T-helper 2 cell treated with Interferon-gamma antibody and Interleukin-4, amounts not matched to agents 5 μg/mL and 100 μg/mL, for 36 hours (primary cell): ENCODE measurements at regions not wholly inside any gene's neighbourhood (a gene's known extent, or its start where the extent isn't known, plus 50 kb on each side); places are given as distances from the start of the nearest gene placed in this dataset.

Experiments used
- DNase-seq: peaks from one replicate; pipeline ENCODE4 v3.0.0; 2021; ENCODE audit warnings: low spot score
- H3K27ac Mint-ChIP-seq: one replicate; pipeline ENCODE4 v1.8.0; 2021; ENCODE audit warnings: mild to moderate bottlenecking, mixed read lengths
- H3K27me3 Mint-ChIP-seq: one replicate; pipeline ENCODE4 v1.8.0; 2021; ENCODE audit warnings: low read depth, mixed read lengths
- H3K36me3 Mint-ChIP-seq: one replicate; pipeline ENCODE4 v1.8.0; 2021; ENCODE audit warnings: low read depth, mixed read lengths
- H3K4me1 Mint-ChIP-seq: one replicate; pipeline ENCODE4 v1.8.0; 2021; ENCODE audit warnings: low read depth, mixed read lengths
- H3K4me3 Mint-ChIP-seq: one replicate; pipeline ENCODE4 v1.8.0; 2022; ENCODE audit warnings: mild to moderate bottlenecking, moderate library complexity, mixed read lengths
- H3K9me3 Mint-ChIP-seq: one replicate; pipeline ENCODE4 v1.8.0; 2021; ENCODE audit warnings: mixed read lengths

DNA sequence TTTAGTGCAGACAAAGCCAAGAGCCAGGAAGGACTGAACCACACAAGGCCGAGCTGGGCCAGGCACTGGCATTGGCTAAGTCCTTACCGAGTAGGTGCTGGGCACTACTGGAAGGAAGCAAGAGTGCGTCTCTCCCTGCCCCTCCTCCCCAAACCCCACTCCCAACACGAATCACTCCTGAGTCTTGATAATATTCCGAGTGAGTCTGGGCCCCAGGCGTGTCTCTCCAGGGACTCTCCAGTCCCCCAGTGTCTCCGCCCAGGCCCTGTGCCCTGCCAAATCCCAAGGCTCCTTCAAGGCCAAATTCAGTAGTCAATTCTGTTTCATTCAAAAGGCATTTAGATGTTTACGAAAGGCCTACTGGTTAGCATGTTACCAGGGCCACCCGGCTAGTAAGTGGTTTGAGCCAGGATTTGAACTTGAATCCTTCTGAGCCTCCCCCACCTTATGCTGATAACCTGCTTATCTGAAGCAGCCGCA lies 82.8 kb downstream of the GLI2 start:
- no peak for DNase-seq
- no peaks in the 10 kb centered on the region for H3K27me3 Mint-ChIP-seq
- H3K36me3 Mint-ChIP-seq, result no peaks in the 10 kb centered on the region
- H3K27ac Mint-ChIP-seq, result no peak overlapping the region
- no peaks in the 10 kb centered on the region for H3K4me1 Mint-ChIP-seq
- no peaks in the 10 kb centered on the region for H3K9me3 Mint-ChIP-seq
- H3K4me3 Mint-ChIP-seq, result no peak overlapping the region

DNA sequence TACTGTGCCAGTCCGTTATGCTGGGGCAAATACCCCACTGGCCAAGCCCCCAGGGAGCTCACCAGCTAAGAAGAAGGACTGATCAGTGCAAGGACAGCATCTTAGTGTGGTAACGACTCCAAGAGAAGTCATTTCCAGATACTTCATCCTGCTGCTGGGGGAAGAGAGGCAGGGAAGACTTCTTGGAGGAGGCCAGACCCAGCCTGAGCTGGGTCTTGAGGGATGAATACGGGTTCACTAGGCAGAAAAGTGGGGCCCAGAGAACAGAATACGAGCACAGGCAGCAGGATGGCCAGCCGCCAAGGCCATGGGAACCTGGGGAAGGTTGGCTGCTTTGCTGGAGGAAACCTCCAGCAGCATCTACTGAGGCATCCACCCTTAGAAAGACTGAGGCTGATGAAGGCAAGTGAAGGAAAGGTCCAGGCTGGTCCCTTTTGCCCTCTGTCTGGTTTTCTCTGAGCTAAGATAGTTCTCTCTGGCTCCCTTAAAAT lies 84.1 kb downstream of the GLI2 start:
- Mint-ChIP-seq H3K4me3 (no peak overlapping the region), H3K4me1 (no peaks in the 10 kb centered on the region), H3K9me3 (no peaks in the 10 kb centered on the region), H3K27me3 (no peaks in the 10 kb centered on the region), H3K36me3 (no peaks in the 10 kb centered on the region), H3K27ac (no peak overlapping the region)
- DNase-seq, result no peak

DNA sequence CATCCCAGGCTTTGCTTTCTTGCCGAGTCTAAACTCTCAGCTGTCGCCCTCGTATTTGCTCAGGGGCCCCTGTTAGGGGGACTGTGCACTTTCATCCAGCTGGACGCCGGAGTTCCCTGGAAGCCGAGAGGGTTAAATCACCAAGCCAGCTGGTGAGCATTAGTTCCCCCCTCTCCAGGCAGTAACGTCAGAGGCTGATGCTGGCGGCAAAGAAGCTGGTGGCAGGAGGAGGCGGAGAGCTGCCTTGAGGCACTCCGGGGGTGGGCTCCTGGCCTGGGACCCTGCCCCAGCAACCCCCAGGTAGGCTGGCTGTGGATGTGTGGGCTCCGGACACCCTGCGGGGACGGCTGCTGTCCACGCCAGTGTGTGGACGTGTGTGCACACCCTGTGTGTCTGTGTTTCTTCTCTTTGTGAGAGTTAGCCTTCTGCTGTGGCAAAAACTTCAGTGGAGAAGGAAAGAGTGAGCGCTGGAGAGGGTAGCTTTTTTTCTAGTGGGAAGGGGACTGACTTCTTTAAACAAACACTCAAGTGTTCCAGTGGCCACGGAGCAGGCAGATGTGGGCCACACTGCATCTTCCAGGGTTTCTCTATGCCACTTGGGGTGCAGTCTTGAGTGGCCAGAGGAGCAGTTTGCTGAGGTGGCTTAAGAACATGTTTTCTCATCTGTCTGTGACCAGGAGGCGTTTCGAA lies 84.7 kb downstream of the GLI2 start:
- no peak for DNase-seq
- H3K9me3 Mint-ChIP-seq, result no peaks in the 10 kb centered on the region
- no peak overlapping the region for H3K27ac Mint-ChIP-seq
- H3K4me1 Mint-ChIP-seq, result no peaks in the 10 kb centered on the region
- no peaks in the 10 kb centered on the region for H3K36me3 Mint-ChIP-seq
- no peak overlapping the region for H3K4me3 Mint-ChIP-seq
- no peaks in the 10 kb centered on the region for H3K27me3 Mint-ChIP-seq

DNA sequence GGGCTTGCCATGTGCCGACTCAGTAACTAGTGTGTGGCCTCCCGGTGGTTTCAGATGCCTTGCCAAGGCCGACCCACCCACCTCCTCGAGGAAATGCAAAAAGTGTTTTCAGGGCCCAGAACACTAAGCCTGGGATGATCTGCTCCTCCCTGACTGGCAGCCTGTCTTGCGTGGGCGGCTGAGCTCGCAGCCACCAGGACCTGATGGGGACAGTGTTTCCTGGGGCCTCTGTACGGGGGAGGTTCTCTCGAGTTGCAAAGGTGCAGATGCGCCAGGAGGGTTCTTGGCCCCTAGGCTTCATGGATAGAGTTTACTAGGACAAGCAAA lies 85.2 kb downstream of the GLI2 start:
- no peak overlapping the region for H3K27ac Mint-ChIP-seq
- H3K4me3 Mint-ChIP-seq, result no peak overlapping the region
- H3K9me3 Mint-ChIP-seq, result no peaks in the 10 kb centered on the region
- DNase-seq, result no peak
- no peaks in the 10 kb centered on the region for H3K36me3 Mint-ChIP-seq
- H3K4me1 Mint-ChIP-seq, result no peaks in the 10 kb centered on the region
- H3K27me3 Mint-ChIP-seq, result no peaks in the 10 kb centered on the region

DNA sequence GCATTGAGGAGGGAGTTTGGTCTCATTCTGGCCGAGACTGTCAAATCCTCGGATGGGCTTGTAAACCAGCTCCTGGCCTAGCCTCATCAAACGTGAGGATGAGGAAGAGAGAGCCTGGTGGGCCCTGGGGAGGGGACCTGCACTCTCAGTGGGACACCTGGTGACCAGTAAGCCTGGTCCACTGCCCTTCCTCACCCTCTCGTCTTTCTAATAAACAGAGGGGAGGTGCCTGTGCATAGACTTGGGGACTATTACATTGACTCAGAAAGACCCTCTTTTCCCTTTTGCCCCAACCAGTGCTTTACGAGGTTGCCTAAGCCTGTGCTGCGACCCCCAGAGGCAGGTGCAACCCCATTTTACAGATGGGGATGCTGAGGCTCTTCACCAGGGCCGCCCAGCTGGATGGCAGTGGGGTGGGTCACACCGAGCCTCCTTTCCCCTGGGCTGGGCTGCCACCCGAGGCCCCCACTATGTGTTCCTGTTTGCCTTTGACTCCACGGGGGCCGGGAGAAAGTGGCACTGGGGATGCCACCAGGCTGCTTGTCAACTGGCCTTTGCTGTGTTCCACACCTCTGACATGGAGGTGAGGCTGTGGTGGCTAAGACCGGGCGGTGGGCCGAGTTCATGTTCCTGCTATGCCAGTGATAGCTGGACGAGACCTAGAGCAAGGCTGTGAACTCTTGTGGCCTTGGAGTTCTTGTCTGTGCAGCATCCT lies 85.9 kb downstream of the GLI2 start:
- no peak for DNase-seq
- Mint-ChIP-seq H3K36me3 (no peaks in the 10 kb centered on the region), H3K9me3 (no peaks in the 10 kb centered on the region), H3K4me1 (no peaks in the 10 kb centered on the region), H3K4me3 (no peak overlapping the region), H3K27me3 (no peaks in the 10 kb centered on the region), H3K27ac (no peak overlapping the region)

DNA sequence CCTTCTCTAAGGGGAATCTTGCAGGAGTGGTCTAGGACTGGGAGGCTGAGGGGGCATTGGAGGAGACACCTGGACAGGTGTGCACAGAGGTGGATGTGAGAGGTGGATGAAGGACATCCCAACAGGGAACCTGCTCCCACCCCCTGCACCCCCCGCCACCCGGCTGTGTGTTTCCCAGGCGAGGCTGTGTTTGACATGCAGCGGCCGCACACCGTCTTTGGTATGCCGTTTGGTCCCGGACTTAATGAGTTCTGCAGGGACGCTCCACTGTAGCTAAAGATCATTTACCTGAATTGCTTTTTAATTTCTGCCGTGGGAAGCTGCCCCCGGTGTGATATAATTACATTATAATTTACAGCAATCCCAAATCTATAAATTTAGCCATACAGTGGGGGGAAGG lies 87.3 kb downstream of the GLI2 start:
- H3K4me1 Mint-ChIP-seq, result no peaks in the 10 kb centered on the region
- no peak for DNase-seq
- H3K27ac Mint-ChIP-seq, result no peak overlapping the region
- H3K9me3 Mint-ChIP-seq, result no peaks in the 10 kb centered on the region
- H3K27me3 Mint-ChIP-seq, result no peaks in the 10 kb centered on the region
- H3K36me3 Mint-ChIP-seq, result no peaks in the 10 kb centered on the region
- no peak overlapping the region for H3K4me3 Mint-ChIP-seq

DNA sequence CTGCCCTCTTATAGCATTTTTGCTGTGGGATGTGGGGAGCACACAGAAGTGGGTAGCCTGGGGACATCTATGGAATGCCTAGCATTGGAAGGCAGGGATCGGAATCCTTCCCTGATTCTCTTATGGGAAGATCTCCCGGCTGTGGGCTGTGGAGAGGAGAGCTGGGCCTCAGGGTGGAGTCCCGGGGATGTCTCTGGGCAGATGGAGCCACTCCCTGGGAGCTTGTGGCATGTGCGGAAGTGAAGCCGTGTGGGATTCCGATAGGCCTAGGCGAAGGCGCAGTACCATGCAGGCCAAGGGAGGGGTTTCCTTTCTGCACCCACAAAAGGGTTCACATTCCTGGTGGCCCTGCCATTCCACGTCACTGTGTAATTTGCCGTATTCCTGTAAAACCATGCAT lies 87.9 kb downstream of the GLI2 start:
- Mint-ChIP-seq H3K36me3 (no peaks in the 10 kb centered on the region), H3K27ac (no peak overlapping the region), H3K4me3 (no peak overlapping the region)

DNA sequence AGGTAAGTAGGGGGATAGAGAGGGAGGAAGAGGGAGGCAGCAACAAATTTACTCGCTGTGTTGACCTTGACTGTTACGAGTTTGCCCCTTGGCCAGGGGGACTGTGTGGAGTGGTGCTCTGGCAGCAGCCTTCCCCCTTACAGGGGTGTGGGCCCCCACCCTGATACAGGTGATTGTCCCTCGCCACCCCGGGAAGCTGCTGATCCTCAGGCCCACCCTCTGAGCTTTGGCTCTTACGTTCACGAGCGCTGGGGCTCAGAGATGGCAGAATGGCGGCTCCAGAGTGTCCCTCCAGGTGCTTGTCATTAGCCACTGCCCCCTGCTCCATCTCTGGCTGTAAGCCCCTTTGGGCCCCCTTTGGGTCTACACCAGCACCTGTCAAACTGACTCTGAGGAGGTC lies 88.6 kb downstream of the GLI2 start:
- Mint-ChIP-seq H3K27ac (no peak overlapping the region), H3K27me3 (no peaks in the 10 kb centered on the region), H3K9me3 (no peaks in the 10 kb centered on the region), H3K4me1 (no peaks in the 10 kb centered on the region), H3K36me3 (no peaks in the 10 kb centered on the region), H3K4me3 (no peak overlapping the region)
- DNase-seq, result no peak

More for the DNA sequence above, 87.9 kb downstream of the GLI2 start:
- Mint-ChIP-seq H3K4me1 (no peaks in the 10 kb centered on the region), H3K27me3 (no peaks in the 10 kb centered on the region), H3K9me3 (no peaks in the 10 kb centered on the region)
- no peak for DNase-seq

DNA sequence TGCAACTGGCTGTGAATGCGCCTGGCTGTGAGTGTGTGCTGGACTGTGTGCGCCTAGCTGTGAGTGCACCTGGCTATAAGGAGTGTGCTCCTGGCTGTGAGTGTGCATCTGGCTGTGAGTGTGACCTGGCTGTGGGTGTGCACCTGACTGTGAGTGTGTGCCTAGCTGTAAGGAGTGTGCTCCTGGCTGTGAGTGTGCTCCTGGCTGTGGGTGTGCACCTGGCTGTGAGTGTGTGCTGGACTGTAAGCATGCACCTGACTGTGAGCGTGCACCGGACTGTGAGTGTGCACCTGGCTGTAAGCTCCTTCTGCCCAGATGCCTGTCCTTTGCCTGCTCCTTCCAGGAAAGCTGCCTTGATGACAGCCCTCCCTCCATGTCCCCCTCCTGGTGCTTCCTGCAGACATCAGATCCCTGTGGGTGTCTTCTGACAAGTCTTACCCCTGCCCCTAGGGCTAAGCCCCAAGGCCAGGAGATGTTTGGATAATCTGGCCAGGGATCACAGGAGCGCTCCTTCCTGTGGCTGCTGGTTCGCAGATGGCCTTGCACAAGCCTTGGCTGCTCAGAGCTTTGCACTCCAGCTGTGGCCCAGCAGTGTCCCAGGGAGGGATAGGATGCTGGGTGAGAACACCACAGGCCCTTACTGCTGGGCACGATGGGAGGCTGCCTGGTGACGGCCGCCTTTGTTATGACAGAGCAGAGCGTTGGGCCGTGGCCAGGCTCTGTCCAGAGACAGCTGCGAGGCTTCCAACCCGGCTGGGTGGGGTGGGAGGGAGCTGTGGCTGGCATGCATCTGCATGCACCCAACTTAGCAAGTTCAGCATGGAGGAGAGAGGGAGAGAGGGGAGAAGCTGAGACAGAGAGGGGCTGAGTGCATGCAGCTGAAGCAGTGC lies 89.9 kb downstream of the GLI2 start:
- Mint-ChIP-seq H3K27me3 (no peaks in the 10 kb centered on the region), H3K9me3 (no peaks in the 10 kb centered on the region), H3K4me3 (no peak overlapping the region), H3K4me1 (no peaks in the 10 kb centered on the region), H3K36me3 (no peaks in the 10 kb centered on the region), H3K27ac (no peak overlapping the region)
- DNase-seq, result no peak

DNA sequence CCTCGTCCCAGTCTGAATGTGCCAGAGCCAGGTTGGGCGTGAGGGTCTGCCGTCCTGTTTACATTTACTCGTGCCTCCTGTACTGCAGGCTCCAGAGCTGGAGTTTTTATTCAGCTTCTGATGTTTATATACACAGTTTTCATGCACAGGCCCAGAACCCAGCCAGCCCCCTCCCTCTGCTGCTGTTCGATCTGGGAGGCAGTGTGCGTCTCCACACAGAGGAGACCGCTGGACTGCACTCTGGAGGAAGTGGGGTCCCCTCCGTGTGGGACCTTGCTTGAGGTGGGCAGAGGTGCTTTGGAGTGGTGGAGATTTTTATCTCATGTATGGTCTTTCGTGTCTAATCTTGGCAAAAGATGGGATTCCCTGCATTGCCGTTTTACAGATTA lies 90.6 kb downstream of the GLI2 start:
- H3K27ac Mint-ChIP-seq, result no peak overlapping the region
- no peaks in the 10 kb centered on the region for H3K9me3 Mint-ChIP-seq
- H3K4me1 Mint-ChIP-seq, result no peaks in the 10 kb centered on the region
- no peak for DNase-seq
- no peaks in the 10 kb centered on the region for H3K27me3 Mint-ChIP-seq
- no peak overlapping the region for H3K4me3 Mint-ChIP-seq
- no peaks in the 10 kb centered on the region for H3K36me3 Mint-ChIP-seq

DNA sequence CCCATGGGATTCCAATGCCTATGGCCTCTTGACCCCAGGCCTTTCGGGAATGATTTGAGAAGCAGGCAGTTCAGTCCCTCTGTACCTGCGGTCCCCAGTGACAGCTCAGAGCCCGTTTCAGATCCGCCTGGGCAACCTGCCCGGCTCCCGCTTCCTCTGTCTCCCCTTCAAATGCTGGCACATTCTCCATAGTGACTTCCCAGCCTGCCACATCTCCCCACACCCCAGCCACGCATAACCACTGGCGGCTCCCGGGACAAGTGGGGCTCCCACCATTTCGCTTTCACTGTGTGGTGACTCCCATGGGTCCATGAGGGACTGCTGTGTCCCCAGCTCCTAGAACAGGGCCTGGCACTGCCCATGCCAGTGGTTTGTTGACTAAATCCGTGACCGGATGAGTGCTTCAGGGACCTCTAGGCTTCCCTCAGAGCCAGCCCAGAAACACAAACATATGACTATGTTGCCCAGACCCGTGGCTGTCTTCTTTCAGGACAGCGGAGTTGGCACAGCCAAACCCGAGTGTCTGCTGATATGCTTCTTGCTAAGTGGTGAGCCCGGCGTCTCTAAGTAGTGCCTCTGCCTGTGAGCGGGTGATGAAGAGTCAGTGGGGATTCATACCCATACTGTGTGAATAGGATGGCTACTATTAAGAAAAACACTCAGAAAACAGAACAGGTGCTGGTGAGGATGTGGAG lies 91.2 kb downstream of the GLI2 start:
- no peak overlapping the region for H3K4me3 Mint-ChIP-seq
- DNase-seq, result no peak
- H3K4me1 Mint-ChIP-seq, result no peaks in the 10 kb centered on the region
- no peak overlapping the region for H3K27ac Mint-ChIP-seq
- H3K27me3 Mint-ChIP-seq, result no peaks in the 10 kb centered on the region
- no peaks in the 10 kb centered on the region for H3K9me3 Mint-ChIP-seq
- no peaks in the 10 kb centered on the region for H3K36me3 Mint-ChIP-seq

DNA sequence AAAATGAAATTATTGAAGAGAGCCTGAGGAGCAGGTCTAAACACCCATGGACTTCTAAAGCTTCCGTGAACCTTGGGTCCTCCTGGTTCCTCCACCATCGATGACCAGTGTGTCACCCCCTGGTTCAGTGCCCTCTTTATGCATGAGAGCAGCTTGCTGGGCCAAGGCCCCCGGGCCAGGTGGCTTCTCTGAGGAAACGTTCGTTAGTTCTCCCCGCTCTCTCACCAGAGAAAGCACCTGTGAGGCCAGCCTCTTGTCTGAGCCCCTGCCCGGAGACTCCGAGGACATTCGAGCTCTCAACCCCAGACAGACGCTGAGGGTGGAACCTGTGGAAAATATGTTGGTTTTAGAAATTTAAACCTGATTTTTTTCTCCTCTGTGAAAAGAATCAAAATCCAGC lies 92.4 kb downstream of the GLI2 start:
- H3K4me1 Mint-ChIP-seq, result no peaks in the 10 kb centered on the region
- DNase-seq, result no peak
- no peak overlapping the region for H3K27ac Mint-ChIP-seq
- H3K4me3 Mint-ChIP-seq, result no peak overlapping the region
- no peaks in the 10 kb centered on the region for H3K27me3 Mint-ChIP-seq
- H3K9me3 Mint-ChIP-seq, result no peaks in the 10 kb centered on the region
- no peaks in the 10 kb centered on the region for H3K36me3 Mint-ChIP-seq

DNA sequence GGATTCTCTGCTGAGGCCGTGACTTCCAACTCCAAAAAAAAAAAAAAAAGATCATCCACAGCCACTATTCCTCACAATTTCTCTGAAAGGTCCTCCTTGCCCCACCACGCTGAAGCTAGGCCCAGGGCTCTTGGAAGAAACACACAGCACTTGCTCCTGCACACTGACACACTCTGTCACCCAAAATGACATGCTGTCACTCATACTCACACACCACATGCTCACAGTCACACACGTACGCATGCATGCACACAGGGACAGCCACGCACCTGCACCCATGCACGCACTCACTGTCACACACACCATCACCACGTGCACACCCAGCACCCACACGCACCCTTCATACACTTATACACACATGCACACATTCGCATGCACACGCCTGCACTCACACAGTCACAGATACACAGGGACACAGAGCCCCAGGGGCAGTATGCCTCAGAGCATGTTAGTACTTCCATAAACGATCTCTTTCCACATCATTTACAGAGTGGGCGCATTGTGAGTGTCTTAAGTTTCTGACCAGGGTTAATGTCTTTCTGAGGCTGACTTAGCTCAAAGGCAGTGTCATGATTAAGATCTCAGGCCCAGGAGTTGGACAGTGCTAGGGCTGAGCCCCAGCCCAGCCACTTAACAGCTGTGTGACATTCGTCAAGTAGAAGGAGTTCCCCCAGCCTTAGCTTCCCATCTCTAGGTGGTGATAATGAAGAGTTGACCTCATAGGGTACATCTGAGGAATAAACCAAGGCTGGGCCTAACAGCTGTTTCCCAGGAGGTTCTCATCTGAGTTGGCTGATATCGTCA lies 93.4 kb downstream of the GLI2 start:
- Mint-ChIP-seq H3K4me1 (no peaks in the 10 kb centered on the region), H3K9me3 (no peaks in the 10 kb centered on the region), H3K4me3 (no peak overlapping the region), H3K27ac (no peak overlapping the region), H3K36me3 (no peaks in the 10 kb centered on the region), H3K27me3 (no peaks in the 10 kb centered on the region)
- no peak for DNase-seq
